Fibroblast of skin of back (primary cell): ENCODE measurements at regions not wholly inside any gene's neighbourhood (a gene's known extent, or its start where the extent isn't known, plus 50 kb on each side); places are given as distances from the start of the nearest gene placed in this dataset.

Experiments used
- DNase-seq: peaks from one replicate; pipeline ENCODE4 v3.0.0-alpha.2; 2013

DNA sequence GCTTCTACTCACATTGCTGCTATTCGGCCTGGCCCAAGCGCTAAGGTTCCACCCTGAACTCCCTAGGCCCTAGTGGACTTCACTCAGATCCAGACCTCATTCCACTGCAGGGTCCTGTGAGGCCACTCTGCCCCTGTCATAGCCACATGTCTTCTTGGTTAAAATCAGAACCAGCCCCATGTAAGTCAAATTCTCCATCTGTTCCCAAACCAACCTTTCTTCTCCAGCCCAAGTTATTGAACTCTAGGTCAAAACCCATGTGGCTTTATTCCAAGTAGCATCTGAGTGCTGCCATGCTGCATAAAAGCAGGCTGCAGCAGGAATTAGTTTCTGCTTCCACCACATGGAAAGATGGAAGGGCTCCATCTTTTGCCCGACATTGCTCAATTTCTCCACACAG is 281.2 kb downstream of the SNX13 start:
- DNase-seq = no peak

DNA sequence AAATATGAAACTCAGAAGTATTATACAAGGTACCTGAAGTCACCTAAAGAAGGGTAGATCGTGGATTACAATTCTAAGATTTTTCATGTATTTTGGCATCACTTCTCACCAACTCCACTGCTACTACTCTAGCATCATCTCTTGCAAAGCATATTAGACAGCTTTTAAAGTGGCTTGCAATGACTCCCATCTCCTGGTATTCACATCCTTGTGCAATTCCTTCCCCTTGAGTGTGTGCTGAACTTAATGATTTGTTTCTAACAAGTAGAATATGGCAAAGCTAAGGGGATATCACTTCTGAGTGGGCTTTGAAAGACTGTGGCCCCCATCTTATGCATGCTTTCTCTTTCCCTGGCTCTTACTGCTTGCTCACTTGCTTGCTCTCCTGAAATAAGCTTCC is 280.2 kb downstream of the SNX13 start:
- DNase-seq = peak; percentile 59

DNA sequence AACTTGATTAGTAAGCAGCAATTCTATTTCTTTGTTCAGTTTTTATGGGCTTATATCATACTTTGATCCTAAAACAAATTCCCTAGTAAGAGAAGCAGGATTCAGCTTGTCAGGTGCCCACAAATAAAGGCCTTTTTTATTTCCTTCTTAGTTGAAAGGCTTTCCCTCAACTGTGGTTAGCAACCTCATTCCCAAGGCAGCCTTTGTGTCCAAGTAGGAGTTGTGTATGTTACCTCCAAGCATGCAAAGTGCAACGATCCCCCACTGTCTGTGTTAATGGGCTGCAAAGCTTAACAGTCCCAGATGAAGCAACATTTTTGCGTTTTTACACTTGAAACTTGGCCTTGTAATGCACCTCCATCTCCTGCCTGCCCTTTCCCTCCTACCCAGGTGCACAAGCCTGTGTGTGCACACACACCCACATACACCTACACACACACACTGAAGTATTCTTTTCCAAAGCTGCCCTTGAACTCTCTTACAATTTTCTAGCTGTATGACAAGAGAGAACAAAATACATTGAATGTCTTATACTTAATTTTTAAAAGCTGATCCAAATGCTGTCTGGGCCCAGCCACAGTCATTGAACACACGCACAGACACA is 278.2 kb downstream of the SNX13 start:
- no peak for DNase-seq

DNA sequence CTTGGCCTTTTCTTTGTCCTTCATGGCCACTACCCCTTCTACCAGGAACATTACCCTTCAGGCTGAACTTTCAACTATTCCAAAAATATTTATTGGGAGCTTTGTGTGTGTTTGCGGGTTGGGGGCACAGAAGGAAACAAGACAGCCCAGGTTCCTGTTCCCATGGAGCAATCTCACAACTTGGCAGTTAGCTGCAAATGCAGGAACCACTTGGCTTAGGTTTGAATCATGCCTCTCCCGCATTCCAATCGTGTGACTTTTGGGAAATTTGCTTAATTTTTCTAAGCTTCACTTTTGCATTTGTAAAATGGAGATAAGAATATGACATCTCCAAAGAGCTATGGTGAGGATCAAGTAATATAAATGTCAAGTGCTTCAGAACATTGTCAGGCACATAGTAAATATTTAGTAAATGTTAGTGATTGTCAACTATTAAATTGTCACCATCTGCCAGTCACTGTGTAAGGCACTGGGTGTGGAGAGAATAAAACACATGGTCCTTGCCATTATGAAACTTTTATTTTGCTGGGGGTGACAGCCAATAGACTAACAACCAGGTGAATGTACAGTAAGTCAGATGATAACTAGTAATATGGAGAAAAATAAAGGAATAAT is 277.1 kb downstream of the SNX13 start:
- DNase-seq = peak; percentile 86

DNA sequence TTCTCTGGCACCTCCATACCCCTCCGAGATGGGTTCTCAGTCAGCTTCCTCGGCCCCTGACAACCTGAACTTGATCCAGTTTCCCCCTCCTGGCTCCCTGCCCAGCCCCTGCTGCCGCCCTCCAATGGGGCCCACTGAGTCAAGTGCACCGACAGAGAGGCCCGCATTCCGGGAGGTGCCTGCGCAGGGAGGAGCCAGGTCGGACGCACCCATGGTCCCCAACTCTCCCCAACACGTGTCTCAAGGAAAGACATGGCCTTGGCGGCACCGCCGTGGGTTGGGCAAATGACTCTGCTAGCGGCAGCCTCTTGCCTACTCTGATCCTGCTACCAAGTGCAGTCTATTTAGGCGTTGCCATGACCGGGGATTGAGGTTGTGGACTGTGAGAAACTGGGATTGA is 275.3 kb downstream of the SNX13 start:
- no peak for DNase-seq

DNA sequence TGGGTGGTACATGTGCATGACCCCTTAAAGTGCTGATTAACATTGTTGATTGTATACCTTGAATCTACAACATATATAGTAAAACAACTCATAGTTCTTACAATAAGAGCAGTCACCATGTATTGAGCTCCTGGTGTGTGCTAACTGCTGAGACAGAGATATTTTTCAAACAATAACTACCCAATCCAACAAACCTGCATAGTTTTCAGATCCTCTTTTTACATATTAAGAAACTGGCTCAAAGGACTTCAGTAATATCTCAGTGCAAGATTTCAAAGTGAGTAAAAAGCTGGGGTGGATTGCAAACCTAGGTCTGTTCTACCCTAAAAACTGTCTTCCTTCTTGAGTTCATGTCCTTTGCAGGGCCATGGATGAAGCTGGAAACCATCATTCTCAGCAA is 272.2 kb downstream of the SNX13 start:
- no peak for DNase-seq

DNA sequence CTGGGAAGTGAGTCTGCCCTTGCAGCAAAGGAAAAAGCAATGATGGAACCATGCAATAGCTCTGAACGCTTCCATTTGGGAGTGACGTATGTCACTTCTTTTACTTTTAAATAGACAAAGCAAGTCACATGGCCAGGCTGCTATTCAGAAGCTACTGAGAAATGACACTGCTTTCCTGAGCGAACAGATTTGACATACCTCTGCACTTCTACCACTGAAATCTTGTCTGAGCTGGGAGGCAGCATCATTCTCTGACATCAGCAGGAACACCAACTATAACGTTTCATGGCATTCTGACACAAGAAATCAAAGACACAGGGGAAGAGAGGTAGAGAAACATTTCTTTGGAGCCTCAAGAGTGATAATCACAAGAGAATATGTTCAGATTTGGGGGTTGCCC is 271.1 kb downstream of the SNX13 start:
- DNase-seq = no peak

DNA sequence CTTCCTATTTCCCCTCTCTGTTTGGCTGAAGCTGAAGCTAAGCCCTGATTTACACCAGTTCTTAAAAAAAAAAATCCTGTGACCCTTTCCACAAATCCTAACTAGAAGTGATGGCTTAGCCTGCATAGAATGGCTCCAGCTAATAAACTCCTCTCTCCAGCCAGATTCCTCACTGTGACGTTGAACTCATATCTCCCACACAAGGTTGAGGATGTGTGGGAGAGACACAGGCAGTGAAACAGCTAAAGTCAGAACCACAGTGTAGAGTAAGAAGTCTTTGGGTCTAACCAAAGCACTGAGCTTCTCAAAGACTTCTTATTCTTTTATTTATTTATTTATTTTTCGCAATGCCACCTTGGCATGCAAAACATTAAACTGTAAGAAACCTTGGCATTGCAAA is 268.3 kb downstream of the SNX13 start:
- DNase-seq = no peak

DNA sequence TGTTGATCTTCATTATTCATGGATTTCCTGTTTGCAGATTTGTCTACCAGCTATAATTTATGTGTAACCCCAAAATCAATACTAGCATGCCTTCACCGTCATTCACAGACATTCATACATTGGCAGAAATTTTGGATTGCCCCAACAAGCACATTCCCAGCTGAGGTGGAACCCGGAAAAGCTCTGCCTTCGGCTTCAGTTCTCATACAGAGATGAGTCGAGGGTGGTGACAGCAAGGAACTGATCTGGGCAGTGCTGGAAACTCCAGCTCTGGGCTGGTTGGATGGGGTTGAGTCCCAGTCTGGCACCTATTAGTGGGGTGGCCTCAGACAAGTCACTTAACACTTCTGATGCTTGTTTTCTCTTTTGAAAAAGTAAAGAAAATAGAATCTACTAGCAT is 267.5 kb downstream of the SNX13 start:
- no peak for DNase-seq

DNA sequence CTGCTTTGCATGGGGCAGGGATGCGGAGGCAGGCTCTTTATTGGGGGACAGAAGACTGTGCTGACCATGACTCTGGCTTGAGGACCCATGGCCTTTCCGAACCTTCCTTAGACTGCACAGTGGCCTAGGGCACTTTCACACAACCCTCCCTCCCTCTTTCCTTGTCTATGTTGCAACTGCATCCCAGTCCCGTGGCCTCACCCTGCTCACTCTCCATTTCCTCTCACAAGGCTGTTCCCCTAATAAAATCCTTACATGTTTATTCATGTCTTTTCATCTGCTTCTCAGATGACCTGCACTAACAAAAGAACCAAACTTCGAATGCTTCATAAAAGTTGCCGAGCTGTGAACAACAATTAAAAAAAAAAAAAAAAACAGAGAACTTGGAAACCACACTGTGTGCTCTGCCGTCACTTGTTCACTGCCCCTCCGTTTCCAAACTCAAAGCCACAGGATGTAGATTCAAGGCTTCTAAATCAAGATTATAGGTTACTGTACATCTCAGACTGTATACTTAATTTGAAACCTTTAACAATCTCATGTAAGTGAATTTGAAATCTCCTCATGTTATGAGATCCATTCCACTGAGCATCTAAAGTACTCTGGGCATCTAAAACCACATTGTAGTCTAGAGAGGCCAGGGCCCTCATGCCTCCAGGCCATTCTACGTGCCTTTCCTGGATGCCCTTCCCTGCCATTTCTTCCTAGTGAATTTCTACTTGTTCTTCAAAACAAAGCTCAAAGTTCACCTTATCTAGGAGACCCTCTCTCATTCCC is 265.9 kb downstream of the SNX13 start:
- DNase-seq = no peak

DNA sequence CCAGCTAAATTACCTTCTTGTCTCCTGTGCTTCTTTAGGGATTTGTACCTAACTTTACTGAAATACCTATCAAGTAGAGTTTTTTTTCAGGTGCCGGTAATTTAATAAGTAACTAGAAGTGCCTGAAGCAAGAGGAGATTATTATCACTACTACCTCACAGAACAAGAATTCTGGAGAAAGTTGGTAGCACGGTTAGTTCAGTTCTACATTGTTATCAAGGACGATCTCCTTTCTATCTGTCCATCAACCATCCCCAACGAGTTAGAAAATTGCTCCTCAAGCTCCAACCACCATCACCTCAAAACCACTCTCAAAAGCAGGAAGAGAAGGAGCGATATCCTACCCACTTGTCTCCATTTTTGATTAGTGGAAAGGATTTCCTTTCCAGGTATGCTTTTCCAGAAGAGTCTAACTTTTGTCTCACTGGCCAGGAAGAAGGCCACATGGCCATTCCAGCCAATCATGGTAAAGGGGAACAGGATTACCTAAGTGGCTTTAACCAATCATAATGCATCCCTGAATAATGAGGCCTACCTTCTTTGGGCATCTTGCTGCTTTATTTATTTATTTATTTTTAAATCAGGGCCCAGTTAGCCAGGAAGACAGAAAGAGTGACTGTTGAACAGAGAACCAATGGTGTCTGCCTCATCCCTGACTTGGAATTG is 265.2 kb downstream of the SNX13 start:
- DNase-seq = no peak

DNA sequence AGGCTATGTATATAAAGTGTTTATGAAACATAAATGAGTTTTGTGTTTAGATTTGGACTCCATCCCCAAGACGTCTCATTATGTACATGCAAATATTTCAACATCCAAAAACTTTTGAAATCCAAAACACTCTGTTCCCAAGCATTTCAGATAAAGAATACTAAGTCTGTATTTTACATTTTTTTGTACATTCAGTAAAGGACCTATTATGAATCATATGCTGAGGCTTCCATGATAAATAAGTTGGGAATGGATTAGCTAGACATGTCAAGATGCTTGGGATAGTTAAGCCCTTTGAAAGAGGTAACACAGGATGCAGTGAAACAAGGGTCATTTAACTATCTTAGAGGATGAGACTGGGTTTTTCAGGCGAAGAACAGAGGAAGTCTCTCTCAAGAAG is 262.9 kb downstream of the SNX13 start:
- DNase-seq = peak; percentile 89

DNA sequence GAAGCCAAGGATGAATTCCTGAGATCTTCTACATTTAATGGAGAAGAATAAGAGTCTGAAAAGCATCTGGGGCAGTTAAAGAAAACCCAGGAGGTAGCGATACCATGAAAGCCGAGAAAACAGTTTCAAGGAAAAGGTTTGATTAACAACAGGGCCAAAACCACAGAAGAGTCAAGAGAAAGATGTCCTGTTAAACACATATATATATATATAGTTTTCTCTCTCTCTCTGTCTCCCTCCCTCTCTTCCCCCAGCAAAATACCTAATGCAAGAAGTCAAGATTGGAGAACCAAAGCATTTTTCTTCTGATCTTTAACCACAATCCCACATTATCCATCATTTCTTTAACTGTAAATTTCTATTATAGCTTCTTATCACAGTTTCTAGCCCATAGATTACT is 261.4 kb downstream of the SNX13 start:
- no peak for DNase-seq

DNA sequence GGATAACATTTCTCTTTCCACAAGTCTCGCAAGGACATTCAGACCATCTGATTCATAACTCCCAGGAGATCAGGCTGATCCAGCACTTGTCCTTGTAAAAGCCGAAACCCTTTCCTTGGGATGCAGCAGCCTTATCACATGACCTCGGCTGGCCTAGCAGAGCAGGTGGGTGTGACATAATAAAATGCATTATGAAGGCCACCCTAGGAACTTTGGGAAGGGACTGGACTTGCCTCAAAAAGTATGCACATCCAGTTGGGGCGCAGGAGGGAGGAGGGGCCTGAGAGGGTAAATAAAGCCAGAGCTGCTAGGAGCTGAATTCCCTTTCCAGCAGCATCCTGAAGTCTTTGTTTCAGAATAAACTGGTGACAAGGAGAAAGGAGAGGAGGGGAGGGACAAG is 260.8 kb downstream of the SNX13 start:
- peak; percentile 90 for DNase-seq

DNA sequence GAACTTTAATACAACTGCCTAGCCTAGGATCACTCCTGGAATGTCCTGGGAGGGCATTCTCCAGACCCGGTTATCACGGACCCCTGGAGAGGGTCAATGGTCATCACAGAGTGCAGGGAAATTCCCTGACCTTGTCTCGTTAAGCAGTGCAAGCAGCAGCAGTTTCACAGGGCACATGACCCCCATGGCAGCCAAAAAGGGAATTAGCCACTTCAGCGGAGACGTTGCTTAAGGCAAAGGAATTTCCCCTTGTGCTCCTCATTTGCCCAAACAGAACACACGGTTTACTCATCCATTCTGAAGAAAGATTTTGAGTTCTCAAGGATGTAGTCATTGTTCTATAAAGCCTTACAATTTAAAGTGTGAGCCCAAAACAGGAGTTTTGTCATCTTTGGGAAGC is 260.3 kb downstream of the SNX13 start:
- peak; percentile 87 for DNase-seq

DNA sequence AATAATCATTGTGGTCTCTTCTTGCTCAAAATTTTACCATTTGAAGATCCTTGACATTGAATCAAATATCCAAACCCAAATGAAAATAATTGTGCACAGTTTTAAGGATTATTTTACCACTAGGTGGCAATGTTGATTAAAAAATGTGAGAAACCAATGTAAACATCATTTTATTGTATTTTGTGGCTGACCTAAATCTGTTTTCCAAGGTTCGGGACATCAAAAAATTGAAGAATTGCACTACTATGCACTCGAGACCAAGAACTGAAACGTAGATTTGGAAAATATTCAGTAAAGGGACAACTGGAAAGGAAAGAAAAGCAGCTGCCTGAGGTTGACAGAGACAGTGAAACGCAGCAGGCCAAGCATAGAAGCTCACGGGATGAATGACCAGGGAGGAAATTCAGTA is 259.3 kb downstream of the SNX13 start:
- peak; percentile 64 for DNase-seq

DNA sequence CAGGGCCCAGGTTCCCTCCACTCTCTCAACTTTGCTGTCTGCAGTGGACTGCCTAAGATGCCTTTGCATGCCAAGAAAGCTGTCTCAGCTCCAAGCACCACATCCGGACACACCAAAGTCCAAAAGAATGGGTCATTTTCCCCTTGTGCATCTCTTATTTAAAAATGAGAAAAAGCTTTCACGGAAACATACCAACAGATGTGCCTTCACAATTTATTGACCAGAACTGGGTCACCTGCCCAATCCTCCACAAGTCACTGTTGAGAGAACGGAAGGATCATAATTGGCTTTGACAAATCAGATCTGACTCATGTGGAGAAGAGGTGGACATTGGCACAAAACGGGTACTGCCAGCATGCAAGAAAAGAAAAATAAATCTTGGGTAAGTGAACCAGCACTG is 258.3 kb downstream of the SNX13 start:
- DNase-seq = no peak

DNA sequence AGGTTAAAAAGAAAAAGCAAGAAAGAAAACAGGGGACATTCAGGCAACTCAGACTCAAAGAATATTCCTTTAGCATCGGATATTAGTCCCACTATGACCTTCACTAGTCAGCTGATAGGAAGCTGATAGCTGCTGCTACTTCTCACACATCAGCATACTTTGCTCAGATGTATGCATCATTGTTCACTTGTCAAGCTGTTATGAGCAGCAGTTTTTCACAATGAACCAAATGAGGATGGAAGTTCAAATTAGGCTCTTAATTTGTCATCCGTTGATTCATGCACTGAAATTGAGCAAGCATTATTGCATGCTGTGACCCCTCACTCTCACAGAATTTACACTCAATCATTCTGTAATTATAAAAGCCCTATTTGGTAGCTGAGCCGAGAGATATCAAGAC is 257.7 kb downstream of the SNX13 start:
- no peak for DNase-seq

DNA sequence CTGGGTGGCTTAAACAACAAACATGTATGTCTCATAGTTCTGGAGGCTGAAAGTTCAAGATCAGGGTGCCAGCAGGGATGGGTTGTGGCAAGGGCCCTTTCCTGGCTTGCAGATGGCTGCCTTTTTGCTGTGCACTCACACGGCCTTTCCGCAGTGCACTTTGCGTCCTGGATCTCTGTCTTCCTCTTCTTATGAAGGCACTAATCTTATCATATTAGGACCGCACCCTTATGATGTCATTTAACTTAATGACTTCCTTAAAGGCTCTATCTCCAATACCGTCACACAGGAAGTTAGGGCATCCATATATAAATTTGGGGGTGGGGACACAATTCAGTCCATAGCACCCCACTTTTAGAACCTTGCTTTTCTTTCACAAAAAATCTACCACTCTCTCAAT is 255.2 kb downstream of the SNX13 start:
- DNase-seq = no peak

DNA sequence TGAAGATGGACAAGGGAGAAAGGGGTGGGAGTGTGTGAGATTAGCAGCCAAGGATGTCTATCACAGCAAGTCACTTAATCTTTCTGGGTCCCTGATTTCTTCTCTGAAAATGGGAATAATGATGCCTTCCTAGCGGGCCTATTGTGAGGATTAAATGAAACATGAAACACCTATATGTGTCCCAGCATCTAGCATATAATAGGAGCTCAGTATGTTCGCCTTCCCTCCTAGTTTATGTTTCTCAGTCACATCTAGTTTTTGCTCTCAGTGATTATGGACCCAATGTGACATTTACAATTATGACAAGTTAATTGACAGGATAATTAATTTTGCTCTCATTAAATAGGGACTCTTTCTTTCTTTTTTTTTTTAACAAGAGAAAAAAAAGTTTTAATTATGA is 252.9 kb downstream of the SNX13 start:
- no peak for DNase-seq

DNA sequence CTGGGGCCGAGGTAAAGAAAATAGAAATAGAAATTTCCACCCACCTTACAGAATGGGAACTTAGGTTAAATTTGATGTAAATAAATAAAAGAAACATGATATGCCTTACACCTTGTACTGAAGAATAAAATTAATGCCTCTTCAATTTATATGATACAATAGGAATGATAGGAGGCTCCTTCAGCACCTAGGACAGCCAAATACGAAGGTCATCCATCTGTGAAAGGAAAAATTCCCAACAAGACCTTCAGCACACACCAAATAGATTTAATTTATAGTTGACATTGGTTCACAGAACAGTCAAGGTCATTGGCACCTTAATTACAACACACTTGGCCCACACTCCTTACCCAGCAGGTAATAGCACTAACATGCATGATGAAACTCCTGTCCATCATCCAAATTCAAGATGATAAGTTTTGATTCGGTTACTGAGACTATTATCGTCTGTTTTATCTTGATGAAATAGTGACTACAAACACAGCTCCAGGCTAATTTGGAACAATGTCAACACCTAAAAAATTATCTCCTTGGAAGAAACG is 250.9 kb downstream of the SNX13 start:
- DNase-seq = no peak

DNA sequence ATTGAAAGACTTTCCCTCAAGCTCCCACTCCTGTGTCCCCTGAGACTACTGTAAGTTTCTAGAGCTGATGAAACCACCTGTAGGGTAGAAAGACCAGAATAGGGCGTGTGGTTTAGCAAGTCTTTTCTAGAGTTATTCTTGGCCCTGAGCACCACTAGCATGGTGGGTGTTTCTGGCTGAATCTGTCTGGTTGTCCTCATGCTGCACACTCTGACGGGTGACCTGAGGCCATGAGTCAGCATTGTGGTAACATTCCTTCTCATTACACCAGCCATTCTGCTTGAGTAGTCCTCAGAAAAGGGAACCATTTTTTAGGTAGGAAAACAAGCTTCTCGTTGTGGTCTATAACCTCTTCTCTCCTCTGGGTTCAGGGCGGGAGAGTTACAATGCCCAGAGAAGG is 250.3 kb downstream of the SNX13 start:
- peak; percentile 96 for DNase-seq

DNA sequence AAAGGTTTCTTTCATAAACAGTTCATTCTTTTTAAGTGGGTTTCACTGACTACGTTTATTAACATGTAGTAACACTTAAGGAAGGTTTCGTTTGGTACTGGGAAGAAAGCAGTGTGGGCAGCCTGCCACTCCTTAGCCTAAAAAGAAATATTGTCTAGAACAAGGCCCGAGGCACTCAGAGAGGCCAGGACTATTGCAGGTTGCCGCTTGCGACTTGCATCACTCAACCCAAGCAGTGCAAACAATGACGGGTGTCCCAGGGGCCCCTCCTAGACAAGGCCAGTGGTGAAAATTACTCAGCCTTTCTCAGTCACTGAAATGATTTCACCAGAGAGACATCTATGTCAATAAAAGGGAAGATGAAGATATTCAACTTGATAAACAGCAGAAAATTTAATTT is 243.9 kb downstream of the SNX13 start:
- peak; percentile 97 for DNase-seq
